Spleen (tissue), 7 donors: ENCODE measurements at regions not wholly inside any gene's neighbourhood (a gene's known extent, or its start where the extent isn't known, plus 50 kb on each side); places are given as distances from the start of the nearest gene placed in this dataset.

Experiments
- CTCF ChIP-seq, 11 experiments: fragments of 200-600 bp in 7 of 11; fragments of 450-650 bp in 4 of 11; sonication (generic) in 4 of 11; IDR thresholded peaks in 8 of 11; conservative IDR thresholded peaks in 3 of 11; 1 replicate in 7 of 11; 2 replicates in 4 of 11; pipeline versions ENCODE4 v1.4.0 to v1.8.0; 2016 to 2021; ENCODE audit warnings: antibody characterized with exemption in 11 of 11, inconsistent platforms in 4 of 11, mild to moderate bottlenecking in 1 of 11
- POLR2A ChIP-seq, 3 donors: fragments of 450-650 bp; IDR thresholded peaks; one replicate each; pipeline ENCODE4 v1.5.1; 2017; ENCODE audit warnings: antibody characterized with exemption in 3 of 3, mild to moderate bottlenecking in 1 of 3
- donor health status: DM: no; HTN: no; CAD: no; lungs with moderate emphysema.
- donor health status: DM: no; HTN: no; CAD: no.
- donor health status: DM: no; HTN: no; CAD: no.

DNA sequence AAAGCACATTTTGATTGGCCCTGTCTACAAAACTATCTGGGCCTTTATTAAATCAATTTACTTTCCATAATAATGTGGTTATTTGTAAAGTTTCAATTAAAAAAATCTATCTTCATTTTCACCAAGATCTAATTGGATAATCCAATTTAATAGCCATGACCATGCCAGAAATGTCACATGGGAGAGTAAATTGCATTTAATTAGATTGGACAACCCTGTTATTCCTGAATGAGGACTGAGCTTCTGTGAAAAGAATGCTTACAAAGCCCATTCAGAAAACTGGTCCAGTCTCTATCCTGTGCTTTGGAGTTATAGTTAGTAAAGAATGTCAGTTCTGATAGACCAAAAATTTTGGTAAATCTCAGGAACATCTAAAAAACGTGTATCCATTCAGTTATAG lies 541.9 kb upstream of the ANO5 start:
- no peak for TF ChIP-seq CTCF (IDR thresholded peaks at IDR 0.05 in 8 of 11, conservative IDR thresholded peaks at IDR 0.05 in 3 of 11)
- TF ChIP-seq POLR2A (IDR thresholded peaks at IDR 0.05): no peak
